Glutamatergic neuron (in vitro differentiated cells): ENCODE measurements at regions not wholly inside any gene's neighbourhood (a gene's known extent, or its start where the extent isn't known, plus 50 kb on each side); places are given as distances from the start of the nearest gene placed in this dataset.
"Not testable (repeated sequence)": the region's sequence is repeated elsewhere in the genome, so short reads cannot be mapped to it uniquely, and the experiment has no call there.

Experiments used
- DNase-seq: peaks from one replicate; pipeline ENCODE4 v3.0.0; 2022
- H3K27ac Mint-ChIP-seq: one replicate; pipeline ENCODE4 v1.8.0; 2020; ENCODE audit warnings: mild to moderate bottlenecking, mixed read lengths, inconsistent platforms; ENCODE audit not compliant: unreplicated experiment
- H3K27me3 Mint-ChIP-seq: one replicate; pipeline ENCODE4 v1.8.0; 2020; ENCODE audit warnings: mild to moderate bottlenecking, moderate library complexity, mixed read lengths, inconsistent platforms; ENCODE audit not compliant: unreplicated experiment
- H3K36me3 Mint-ChIP-seq: one replicate; pipeline ENCODE4 v1.8.0; 2020; ENCODE audit warnings: mild to moderate bottlenecking, mixed read lengths, inconsistent platforms; ENCODE audit not compliant: unreplicated experiment
- H3K4me1 Mint-ChIP-seq: one replicate; pipeline ENCODE4 v1.8.0; 2020; ENCODE audit warnings: mild to moderate bottlenecking, low read depth, mixed read lengths, inconsistent platforms; ENCODE audit not compliant: unreplicated experiment
- H3K4me3 Mint-ChIP-seq: one replicate; pipeline ENCODE4 v1.8.0; 2020; ENCODE audit warnings: mild to moderate bottlenecking, mixed read lengths, inconsistent platforms; ENCODE audit not compliant: unreplicated experiment
- H3K9me3 Mint-ChIP-seq: one replicate; pipeline ENCODE4 v1.8.0; 2020; ENCODE audit warnings: mild to moderate bottlenecking, moderate library complexity, mixed read lengths, inconsistent platforms; ENCODE audit not compliant: unreplicated experiment
- TF ChIP-seq, protein P1 (sequence below): fragments of 200-600 bp; sonication (generic); IDR thresholded peaks from one replicate; pipeline ENCODE4 v1.5.0; 2021; ENCODE audit not compliant: partially characterized antibody, unreplicated experiment

DNA sequence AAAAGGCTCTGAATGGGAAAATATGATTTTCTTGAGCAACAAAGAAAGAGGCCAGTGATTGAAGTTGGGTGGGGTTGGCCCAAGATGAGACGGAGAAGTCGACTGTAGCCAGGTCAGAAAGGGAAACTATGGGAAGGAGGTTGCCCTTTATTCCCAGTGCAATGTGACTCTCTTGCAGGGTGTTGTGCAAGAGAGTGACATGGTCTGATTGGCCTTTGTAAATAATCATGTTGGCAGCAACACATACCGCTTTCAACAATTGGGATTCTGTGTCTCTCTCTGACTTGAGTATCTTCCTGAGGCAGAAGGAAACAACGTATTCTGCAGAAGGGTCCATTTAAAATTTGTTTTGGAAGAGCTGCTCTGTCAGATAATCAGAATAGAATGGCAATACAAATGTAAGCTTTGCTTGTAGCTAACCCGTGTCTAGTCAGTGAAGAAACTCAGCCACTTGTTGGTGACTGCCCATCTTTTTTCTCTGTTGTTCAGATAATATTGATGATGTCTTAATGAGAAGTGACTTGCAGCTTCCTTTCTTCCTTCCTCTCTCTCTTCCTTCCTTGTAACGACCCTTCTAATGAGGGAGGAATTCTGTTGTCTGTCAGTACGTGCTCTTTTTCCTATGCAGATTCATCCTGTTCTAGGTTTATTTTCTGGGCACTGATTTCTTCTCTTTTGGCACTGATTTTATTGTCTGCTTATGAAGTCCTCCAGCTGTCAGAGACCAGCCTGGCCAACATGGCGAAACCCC, 311.0 kb upstream of the FAM98A start:
- Mint-ChIP-seq H3K4me3 (no peak overlapping the region), H3K27ac (no peak overlapping the region), H3K4me1 (no peaks in the 10 kb centered on the region), H3K27me3 (no peaks in the 10 kb centered on the region), H3K9me3 (peaks cover 5% of the 10 kb centered on the region), H3K36me3 (peaks cover 4% of the 10 kb centered on the region)
- TF ChIP-seq, protein P1, sequence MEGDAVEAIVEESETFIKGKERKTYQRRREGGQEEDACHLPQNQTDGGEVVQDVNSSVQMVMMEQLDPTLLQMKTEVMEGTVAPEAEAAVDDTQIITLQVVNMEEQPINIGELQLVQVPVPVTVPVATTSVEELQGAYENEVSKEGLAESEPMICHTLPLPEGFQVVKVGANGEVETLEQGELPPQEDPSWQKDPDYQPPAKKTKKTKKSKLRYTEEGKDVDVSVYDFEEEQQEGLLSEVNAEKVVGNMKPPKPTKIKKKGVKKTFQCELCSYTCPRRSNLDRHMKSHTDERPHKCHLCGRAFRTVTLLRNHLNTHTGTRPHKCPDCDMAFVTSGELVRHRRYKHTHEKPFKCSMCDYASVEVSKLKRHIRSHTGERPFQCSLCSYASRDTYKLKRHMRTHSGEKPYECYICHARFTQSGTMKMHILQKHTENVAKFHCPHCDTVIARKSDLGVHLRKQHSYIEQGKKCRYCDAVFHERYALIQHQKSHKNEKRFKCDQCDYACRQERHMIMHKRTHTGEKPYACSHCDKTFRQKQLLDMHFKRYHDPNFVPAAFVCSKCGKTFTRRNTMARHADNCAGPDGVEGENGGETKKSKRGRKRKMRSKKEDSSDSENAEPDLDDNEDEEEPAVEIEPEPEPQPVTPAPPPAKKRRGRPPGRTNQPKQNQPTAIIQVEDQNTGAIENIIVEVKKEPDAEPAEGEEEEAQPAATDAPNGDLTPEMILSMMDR, result no peak
- DNase-seq, result no peak

DNA sequence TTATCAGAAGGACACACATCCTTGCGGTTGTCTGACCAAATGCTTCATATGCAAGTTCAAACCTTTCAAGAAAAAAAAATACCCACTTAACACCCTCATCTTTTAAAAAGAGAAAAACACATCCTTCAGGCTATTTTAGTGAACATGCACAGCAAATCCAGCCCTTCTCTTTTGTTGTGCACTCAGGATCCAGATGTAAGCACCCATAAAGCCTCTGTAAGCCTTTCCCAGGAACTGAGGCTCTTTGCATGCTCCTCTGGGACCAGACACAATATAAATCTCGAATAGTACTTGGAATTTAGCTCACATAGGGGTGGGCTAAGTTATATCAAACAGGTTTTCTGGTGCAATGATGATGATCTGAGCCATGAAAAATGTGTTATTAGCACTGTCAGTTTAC, 308.8 kb upstream of the FAM98A start:
- no peak for DNase-seq
- no peaks in the 10 kb centered on the region for H3K27me3 Mint-ChIP-seq
- no peak overlapping the region for H3K27ac Mint-ChIP-seq
- TF ChIP-seq, protein P1, result no peak
- no peaks in the 10 kb centered on the region for H3K36me3 Mint-ChIP-seq
- H3K4me3 Mint-ChIP-seq, result no peak overlapping the region
- H3K4me1 Mint-ChIP-seq, result no peaks in the 10 kb centered on the region
- H3K9me3 Mint-ChIP-seq, result no peaks in the 10 kb centered on the region

- not testable (repeated sequence) for H3K27ac Mint-ChIP-seq, H3K36me3 Mint-ChIP-seq, H3K4me1 Mint-ChIP-seq, H3K4me3 Mint-ChIP-seq, DNase-seq, H3K27me3 Mint-ChIP-seq, H3K9me3 Mint-ChIP-seq
Observed at GRCh38 chr2:33906129-33906528, 307.0 kb upstream of the FAM98A start.

- TF ChIP-seq, protein P1, result no peak
- Mint-ChIP-seq H3K27ac (no peak overlapping the region), H3K4me3 (no peak overlapping the region), H3K36me3 (no peaks in the 10 kb centered on the region), H3K9me3 (no peaks in the 10 kb centered on the region), H3K27me3 (no peaks in the 10 kb centered on the region), H3K4me1 (no peaks in the 10 kb centered on the region)
- no peak for DNase-seq
Observed at GRCh38 chr2:33904801-33905200, 305.7 kb upstream of the FAM98A start.

- no peak overlapping the region for H3K4me3 Mint-ChIP-seq
- H3K4me1 Mint-ChIP-seq, result no peaks in the 10 kb centered on the region
- TF ChIP-seq, protein P1, result no peak
- H3K27ac Mint-ChIP-seq, result no peak overlapping the region
- no peaks in the 10 kb centered on the region for H3K9me3 Mint-ChIP-seq
- DNase-seq, result no peak
- no peaks in the 10 kb centered on the region for H3K27me3 Mint-ChIP-seq
- no peaks in the 10 kb centered on the region for H3K36me3 Mint-ChIP-seq
Observed at GRCh38 chr2:33903701-33904100, 304.6 kb upstream of the FAM98A start.
